ENCODE measurements at regions not wholly inside any gene's neighbourhood (a gene's known extent, or its start where the extent isn't known, plus 50 kb on each side); places are given as distances from the start of the nearest gene placed in this dataset.

- DNase-seq: peak; percentile 37 to 49
Observed at GRCh38 chr20:60653111-60653845, 598.8 kb upstream of the CDH4 start.

- no peak for DNase-seq
Observed at GRCh38 chr20:60658681-60659080, 593.4 kb upstream of the CDH4 start.

- DNase-seq: no peak
Observed at GRCh38 chr20:60659240-60659639, 592.8 kb upstream of the CDH4 start.

- DNase-seq: no peak
Observed at GRCh38 chr20:60662307-60662706, 589.8 kb upstream of the CDH4 start.

- DNase-seq: no peak
Observed at GRCh38 chr20:60664106-60664505, 588.0 kb upstream of the CDH4 start.

GRCh38 chr20:60667641-60668040 is 584.4 kb upstream of the CDH4 start:
- DNase-seq: no peak

- no peak for DNase-seq
Observed at GRCh38 chr20:60669211-60669610, 582.9 kb upstream of the CDH4 start.

GRCh38 chr20:60676011-60676410 is 576.0 kb upstream of the CDH4 start:
- DNase-seq: no peak

GRCh38 chr20:60677819-60678218 is 574.2 kb upstream of the CDH4 start:
- DNase-seq: no peak

GRCh38 chr20:60680554-60680953 is 571.5 kb upstream of the CDH4 start:
- DNase-seq: no peak

GRCh38 chr20:60687213-60687612 is 564.8 kb upstream of the CDH4 start:
- no peak for DNase-seq

- no peak for DNase-seq
Observed at GRCh38 chr20:60690771-60691170, 561.3 kb upstream of the CDH4 start.

GRCh38 chr20:60691966-60692615 is 560.0 kb upstream of the CDH4 start:
- no peak for DNase-seq

GRCh38 chr20:60693496-60694133 is 558.4 kb upstream of the CDH4 start:
- no peak for DNase-seq

- DNase-seq: no peak
Observed at GRCh38 chr20:60694763-60695162, 557.3 kb upstream of the CDH4 start.

GRCh38 chr20:60695226-60696000 is 556.6 kb upstream of the CDH4 start:
- no peak for DNase-seq

GRCh38 chr20:60697252-60697651 is 554.8 kb upstream of the CDH4 start:
- DNase-seq: no peak

- no peak for DNase-seq
Observed at GRCh38 chr20:60700728-60701127, 551.3 kb upstream of the CDH4 start.

GRCh38 chr20:60704147-60704546 is 547.9 kb upstream of the CDH4 start:
- DNase-seq: no peak

GRCh38 chr20:60713396-60713795 is 538.7 kb upstream of the CDH4 start:
- no peak for DNase-seq

- DNase-seq: no peak
Observed at GRCh38 chr20:60715172-60715571, 536.9 kb upstream of the CDH4 start.

- DNase-seq: peak in 1 of 2 experiments; percentile 2
Observed at GRCh38 chr20:60718743-60719480, 533.1 kb upstream of the CDH4 start.
